ENCODE measurements at regions not wholly inside any gene's neighbourhood (a gene's known extent, or its start where the extent isn't known, plus 50 kb on each side); places are given as distances from the start of the nearest gene placed in this dataset.

DNA sequence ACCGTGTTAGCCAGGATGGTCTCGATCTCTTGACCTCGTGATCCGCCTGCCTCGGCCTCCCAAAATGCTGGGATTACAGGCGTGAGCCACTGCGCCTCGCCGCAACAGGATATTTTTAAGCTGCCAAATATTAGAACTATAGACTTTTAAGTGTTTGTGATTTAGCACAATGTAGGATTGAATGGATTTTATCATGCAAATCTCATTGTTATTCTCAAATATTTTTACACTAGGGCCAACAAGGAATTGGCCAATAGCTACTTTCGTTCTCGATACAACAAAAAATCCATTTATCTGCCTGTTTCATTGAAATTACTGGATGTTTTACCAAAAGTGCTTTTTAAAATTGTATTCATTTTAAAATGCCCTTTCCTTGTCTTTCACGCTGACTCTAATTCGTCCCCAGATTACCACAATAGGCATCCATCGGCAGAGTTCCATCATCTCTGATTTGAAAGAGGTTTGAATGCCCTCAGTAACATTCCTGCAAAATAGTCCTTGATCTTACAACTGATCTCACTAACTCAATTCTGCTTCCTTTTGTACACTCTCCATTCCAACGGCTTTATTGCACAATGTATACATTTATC, 99.6 kb upstream of the ROBO2 start:
- no peak for DNase-seq

DNA sequence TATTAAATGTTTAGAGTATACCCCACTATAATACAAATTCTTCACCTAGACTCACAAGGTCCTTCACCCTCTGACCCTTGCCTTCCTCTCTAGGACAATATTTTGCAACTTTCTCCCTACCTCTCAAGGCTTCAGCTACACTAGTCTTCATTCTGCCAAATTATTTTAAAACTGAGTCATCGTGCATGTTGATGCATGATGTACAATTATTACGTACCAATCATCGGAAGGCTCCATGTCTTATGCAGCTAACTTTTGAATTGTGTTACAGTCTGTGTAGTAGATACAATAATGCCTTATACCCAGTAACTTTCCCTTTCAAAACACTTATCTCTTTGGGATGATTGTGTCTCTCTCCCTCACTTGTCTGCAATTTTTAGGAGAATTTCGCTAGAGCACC, 98.5 kb upstream of the ROBO2 start:
- no peak for DNase-seq

DNA sequence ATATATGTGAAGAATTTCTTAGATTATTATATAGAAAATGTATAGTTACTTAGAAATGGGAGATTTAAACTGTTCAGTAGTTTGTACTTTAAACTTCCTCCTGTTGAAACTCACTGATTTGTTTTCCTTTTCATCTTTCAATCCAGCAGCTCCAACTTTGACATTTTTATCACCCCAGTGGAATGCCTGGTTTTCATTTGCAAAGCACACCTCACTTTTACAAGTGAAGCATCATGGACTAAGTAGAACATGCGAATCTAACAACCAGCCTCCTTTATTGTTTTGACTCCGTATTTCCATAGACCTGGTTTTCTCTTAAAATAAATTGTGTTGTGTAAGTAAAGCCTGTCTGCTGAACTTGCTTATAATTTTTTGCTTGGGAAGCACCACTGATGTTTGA, 97.8 kb upstream of the ROBO2 start:
- no peak for DNase-seq

DNA sequence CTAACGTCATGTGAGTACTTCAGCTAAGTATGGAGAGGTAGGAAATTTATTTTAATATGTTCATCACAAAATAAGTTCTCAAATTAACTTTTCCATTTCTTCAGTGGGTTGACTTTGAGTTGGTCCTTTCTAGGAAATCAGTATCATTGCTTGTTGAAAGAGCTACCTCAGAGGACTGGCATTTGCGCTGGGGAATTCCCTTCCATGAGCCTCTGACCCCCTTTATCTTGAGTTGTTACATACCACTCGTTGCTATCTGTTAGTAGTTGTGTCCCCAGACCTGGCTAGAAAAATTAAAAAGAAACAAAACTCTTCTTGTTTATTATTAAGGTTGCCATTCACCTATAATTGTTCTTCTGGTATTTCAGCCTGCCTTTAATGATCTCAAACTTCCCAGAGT, 96.8 kb upstream of the ROBO2 start:
- DNase-seq, result no peak

DNA sequence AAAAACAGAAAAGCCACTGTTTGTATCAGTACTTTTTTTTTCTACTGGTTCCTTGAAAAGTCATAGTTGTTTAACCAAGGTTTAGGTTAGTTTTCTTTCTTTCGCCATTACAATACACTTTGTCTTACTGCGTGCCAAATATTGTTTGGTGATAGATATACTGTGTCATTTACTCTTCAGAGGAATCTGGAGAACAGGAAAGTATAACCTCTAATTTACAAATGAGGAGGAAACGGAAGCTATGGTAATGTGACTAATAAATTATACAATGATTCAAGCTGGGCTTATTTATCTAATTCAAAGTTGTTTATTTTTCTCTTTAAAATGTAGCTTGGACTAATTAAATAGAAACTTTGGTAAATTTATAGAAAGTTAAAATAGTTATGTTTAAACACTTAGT, 96.2 kb upstream of the ROBO2 start:
- no peak for DNase-seq

DNA sequence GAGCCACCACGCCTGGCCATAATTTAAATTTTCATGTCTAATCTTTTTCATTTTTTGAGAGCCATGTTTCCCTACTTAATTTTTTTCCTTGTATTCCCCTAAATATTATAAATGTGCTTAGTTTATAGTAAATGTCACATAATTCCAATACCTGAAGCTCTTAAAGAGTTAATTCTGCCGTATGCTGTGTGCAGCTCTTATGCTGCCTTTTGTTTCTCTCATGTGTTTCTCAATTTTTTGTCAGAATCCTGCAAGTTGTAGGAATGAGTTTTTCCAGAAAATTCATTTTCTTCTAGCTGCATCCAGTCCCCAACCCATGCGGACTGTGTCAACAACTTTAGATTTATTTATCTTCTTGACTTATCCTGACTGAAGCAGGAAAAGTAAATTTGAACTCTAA, 90.9 kb upstream of the ROBO2 start:
- DNase-seq, result no peak

DNA sequence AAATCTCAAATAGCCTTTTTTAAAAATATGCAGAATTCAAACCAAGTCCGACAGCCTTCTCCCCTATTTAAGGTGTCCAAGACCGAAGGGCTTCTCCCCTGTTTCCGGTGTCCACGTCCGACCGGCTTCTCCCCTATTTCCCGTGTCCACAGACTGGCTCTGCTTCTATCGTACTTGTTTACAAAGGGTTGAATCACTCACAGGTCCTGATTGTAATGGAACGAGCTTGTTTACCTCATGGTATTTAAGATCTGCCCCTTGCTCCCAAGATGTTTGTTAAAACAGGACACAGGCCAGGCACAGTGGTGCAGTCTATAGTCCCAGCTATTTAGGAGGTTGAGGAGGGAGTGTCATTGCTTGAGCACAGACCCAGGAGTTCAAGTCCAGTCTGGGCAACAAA, 90.4 kb upstream of the ROBO2 start:
- DNase-seq, result no peak

DNA sequence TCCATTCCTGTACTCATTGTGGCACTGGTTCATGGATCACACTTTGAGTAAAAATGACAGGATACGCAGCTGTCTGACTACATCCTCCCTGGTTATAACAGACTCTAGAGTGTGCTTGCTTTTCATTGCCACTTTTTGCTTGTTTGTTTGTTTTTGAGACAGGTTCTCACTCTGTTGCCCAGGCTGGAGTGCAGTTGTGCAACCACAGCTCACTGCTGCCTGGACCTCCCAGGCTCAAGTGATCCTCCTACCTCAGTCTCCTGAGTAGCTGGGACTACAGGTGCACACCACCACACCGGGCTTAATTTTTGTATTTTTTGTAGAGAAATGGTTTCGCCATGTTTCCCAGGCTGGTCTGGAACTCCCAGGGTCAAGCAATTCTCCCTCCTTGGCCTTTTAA, 89.3 kb upstream of the ROBO2 start:
- no peak for DNase-seq

DNA sequence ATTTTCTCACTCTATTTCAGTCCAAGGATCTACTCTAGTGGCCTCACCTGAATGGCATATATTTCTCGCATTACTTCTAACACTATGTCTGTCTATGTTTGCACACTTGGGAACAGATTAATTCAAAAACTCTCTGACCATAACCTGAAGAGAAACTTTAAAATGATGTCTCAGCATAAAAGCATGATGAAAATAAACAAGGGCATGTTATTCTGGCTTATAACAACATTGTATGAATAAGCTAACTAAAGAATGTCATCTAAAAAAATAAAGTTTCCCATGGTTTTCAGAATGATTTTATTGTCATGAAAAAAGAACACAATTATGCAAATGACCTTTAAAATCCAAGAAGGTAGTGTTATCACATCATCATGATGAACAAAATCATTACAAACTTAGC, 85.5 kb upstream of the ROBO2 start:
- DNase-seq, result no peak

DNA sequence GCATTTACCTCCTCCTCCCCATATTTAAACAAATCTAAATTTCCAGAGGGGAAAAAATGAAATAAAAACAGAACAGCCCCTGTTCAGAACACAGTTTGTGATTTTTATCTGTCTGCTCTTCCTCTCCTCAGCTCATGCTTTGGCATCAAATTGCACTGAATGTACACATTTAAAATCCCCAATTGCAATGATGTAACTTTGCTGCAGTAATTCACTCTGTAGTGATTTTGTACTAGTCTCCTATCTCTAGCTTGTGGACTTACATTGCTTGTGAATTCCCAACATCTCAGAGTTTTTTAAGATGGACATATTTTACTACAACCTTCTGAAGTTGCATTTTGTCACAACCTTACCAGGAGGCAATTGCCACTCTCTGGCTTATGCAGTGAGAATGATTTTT, 81.6 kb upstream of the ROBO2 start:
- no peak for DNase-seq

DNA sequence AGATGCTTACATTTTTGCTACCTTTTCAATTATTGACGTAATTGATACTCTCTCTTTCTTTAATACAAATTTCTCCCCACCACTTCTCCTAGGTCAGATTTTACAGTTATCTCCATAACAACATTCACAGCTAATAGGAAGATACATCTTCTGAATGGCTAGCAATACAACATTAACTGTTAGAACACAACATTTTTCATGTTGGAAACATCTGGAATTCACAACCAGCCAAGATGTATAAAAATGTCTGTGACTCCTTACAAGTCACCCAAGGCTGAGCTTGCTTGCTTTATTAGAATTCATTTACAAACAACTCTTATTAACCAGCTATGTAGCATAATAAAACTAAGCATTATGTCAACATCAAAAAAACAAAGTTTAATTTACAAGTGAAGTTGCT, 81.0 kb upstream of the ROBO2 start:
- DNase-seq, result no peak

DNA sequence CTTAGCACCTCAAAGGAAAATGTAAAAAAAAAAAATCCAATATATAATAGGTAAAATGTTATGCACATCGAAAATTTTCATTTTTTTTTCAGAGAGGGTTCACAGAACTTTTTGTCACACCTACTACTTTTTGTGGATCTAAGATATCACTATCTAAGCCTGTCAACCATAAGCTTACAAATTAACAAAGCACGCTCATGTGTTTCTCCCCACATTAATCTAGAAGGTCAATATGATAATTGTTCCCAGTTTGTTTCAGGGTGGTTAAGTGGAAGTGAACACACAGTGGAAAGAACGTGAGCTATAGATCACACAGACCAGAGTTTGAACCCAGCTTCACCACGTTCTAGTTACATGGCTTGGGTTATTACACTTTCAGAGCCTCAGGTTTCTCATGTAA, 78.6 kb upstream of the ROBO2 start:
- no peak for DNase-seq

DNA sequence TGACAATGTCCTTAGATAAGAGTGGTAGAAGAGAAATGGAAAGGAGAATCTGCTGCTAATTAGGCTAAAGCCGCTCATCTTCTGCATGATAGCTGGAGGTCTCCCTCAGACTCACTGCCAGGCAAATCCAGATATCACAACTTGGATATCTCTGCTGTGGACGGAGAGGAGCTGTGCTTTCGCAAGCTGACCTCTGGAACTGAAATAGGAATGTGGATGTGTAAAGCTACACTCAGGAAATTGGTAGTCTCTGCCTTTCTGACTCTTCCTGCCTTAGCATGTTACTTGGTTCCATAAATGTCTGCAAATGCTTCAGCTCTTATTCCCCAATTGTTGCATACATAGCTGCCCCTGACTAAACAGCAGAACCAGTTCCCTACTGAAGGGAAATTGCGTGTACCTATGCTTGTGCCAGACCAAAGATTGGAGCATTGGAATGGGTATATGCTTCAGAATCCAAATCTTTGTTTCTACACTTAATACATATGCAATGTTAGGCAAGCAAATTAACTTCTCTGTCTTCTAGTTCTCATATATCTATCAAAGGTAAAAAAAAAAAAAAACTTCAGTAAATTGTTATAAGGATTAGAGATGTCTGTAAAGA, 74.7 kb upstream of the ROBO2 start:
- DNase-seq, result no peak

DNA sequence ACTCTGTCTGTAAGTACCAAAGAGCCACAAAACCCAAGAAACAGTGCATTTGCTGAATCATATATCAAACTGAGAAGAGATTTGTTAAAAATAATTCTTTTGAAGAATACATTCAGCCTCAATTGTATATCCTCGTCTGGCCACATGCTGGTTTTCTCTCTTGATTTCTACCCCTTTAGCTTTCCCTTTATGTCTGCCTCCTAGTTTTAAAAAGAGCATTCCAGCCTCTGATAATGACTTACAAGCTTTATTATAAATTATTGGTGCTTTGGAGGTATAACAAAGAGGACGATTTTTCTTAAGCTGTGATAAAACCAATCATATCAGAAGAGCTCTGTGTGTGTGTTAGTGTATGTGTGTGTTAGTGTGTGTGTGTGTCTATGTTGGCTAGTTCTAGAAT, 70.4 kb upstream of the ROBO2 start:
- DNase-seq, result no peak

DNA sequence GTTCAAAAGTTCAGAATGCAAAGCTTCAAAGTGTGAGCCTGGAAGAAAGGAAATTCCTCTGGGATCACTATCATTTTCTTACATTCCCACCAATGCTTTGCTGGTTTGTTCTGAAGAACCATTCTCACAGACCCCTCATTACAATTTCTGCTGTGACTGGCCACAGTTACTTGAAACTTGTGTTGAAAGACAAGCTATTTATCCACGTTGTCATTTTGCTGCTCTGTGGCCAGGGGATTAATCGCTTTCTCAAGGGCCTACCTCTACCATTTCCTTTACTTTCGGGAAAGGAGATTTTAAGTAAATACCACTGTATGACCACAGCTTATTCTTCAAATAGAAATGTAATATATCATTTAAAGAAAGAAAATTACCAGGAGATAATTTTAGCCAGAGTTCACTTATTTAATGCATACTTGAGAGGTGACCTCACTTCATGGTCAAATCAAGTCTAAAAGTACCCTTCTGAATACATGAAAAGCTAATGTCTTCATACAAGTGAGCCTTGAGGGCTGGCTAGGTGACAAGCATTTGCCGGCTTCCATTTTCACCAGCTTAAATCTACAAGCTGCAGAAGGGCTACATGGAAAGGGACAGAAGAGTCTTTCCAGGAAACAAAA, 69.8 kb upstream of the ROBO2 start:
- DNase-seq, result no peak

DNA sequence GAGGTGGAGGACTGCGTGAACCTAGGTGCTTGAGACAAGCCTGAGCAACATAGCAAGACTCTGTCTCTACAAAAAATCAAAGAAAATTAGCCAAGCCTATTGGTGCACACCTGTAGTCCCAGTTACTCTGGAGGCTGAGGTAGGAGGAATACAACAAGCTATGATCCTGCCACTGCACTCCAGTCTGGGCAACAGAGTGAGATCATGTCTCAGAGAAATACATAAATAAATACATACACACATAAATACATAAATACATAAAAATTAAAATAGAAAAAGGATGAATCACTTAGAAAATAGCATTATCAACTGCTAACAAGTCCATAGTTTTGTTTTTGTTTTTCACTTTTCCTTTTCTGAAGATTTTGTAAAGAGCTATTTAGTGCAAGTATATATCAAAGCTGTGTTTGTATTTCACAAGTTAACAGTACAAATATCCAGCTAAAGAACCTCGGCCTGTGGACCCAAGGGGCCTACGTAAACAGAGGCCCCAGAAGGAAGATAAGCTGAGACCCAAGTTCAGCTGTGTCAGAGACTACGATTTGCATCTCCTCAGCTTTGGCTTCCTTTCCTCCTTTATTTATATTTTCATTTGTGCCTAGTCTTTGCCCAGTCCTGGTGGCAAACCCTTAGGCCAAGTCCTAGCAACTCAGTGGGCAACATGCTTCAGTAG, 67.1 kb upstream of the ROBO2 start:
- DNase-seq, result no peak

DNA sequence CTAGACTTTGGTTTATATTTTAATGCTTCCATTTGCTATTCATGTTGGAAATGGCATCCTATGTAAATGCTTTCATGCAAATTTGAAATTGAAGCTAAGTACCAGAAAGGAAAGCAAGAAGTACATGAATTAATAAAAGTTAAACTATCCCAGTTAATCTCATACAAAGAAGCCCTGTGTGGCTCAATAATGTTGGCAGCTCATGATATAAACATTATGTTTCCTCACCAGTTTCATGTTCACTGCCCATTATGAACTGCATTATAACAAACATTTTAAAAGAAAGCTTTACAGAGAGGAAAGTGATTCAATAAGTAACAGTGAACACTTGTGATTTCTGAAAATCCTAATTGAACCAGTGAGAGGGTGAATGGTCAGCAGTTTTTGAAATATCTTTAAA, 62.9 kb upstream of the ROBO2 start:
- DNase-seq, result no peak

DNA sequence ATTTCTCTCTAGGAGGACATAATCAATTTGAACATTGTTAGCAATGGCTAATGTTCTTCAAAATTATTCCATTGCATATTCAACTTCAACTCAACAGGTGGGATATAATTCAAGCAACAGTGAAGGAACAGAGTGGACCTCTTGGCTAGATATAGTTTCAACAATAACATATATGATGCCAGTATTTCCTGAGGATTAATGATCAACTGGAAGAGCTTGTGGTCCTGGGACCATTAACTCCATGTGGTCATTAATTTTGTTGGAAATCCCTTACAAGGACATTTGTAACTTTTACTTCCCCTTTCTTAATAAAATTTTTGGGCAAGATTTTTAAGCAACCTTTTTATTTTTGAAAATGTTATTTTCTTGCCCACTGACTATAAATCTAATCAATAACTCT, 54.3 kb upstream of the ROBO2 start:
- no peak for DNase-seq

DNA sequence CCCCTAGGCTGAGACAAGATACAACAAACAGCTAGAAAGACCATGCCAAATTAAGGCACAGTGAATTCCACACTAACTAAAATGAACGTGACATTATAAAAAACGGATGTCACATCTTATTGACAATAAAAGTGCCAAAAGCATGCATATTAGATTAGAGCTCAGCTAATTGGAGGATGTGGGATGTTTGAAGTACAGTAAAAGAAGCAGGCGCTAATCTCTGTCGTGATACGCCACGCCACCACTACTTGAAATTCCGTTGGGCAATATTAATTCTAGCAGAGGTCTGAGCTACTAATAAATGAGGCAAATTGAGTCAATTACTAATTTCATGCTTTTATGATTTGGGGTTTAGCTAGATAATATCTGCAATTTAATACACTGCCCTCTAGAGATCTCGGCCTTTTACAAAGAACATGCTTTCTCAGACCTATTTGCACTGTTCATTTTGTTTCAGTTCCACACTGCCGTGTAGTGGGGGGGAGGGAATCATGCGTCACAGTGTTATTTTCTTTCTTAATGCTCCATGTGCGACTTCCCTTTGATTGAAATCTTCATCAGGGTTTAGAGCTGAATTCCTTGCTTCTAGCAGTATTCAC, 52.9 kb upstream of the ROBO2 start:
- DNase-seq, result no peak
